ENCODE measurements at regions not wholly inside any gene's neighbourhood (a gene's known extent, or its start where the extent isn't known, plus 50 kb on each side); places are given as distances from the start of the nearest gene placed in this dataset.

GRCh38 chr1:222060210-222060916 lies 318.5 kb upstream of the DUSP10 start:
- TF ChIP-seq CTCF (IDR thresholded peaks at IDR 0.05; ENCODE audit: low read length) (no peak), EZH2phosphoT487 (IDR thresholded peaks at IDR 0.05; ENCODE audit: low read length) (no peak), EZH2 (optimal IDR thresholded peaks at IDR 0.05; ENCODE audit: low read depth, low read length) (no peak)
